ENCODE measurements at regions not wholly inside any gene's neighbourhood (a gene's known extent, or its start where the extent isn't known, plus 50 kb on each side); places are given as distances from the start of the nearest gene placed in this dataset.

DNA sequence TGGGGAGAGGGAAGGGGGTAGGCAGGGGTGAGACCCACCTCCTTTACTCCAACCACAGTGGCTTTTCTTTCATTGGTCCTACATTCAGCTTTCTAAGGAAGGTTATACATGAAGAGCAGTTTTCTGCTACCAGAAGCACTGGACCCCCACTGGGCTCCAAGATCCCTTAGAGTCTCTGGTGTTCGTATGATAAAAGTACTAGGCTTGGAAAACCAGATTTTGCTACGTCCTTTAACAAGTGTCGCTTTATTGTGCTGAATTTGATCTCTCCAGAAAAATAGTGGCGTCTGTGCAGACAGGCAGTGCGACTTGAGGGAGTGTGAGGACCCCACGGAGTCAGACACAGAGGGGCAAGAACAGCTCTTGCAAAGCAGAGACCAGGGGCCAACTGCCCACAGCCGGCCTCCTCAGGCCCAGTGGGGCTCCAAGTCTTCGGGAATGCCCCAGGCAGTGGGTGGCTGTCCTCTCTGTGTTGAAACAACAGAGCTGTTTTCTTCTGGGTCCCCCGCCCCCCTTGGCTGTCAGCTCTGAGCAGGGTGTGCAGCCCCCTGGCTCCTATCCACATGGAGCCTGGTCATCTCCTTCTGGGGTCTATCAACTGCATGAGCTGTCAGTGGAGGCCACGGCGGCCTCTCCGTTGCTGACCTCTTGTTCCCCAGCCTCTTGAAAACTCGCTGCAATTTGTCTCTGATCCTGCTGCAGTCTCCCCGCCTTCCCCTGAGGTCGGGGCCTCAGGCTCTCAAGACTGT is 333.2 kb downstream of the RPS24 start:
- no peak for TF ChIP-seq CTCF (IDR thresholded peaks at IDR 0.05)
- no peak for TF ChIP-seq POLR2A (IDR thresholded peaks at IDR 0.05)
- no peak for TF ChIP-seq EP300 (IDR thresholded peaks at IDR 0.05)
